ENCODE measurements at regions not wholly inside any gene's neighbourhood (a gene's known extent, or its start where the extent isn't known, plus 50 kb on each side); places are given as distances from the start of the nearest gene placed in this dataset.

- TF ChIP-seq POLR2AphosphoS5 (IDR thresholded peaks at IDR 0.05; ENCODE audit: low read depth, low read length) (no peak), GABPA (IDR thresholded peaks at IDR 0.05; ENCODE audit: low read depth) (no peak), USF2 (IDR thresholded peaks at IDR 0.05; ENCODE audit: borderline replicate concordance, low read depth, low read length) (no peak), CHD2 (IDR thresholded peaks at IDR 0.05; ENCODE audit: low read length, partially characterized antibody) (no peak)
Measured at GRCh38 chr2:20549144-20549543, 101.8 kb downstream of the HS1BP3 start (continued).

DNA sequence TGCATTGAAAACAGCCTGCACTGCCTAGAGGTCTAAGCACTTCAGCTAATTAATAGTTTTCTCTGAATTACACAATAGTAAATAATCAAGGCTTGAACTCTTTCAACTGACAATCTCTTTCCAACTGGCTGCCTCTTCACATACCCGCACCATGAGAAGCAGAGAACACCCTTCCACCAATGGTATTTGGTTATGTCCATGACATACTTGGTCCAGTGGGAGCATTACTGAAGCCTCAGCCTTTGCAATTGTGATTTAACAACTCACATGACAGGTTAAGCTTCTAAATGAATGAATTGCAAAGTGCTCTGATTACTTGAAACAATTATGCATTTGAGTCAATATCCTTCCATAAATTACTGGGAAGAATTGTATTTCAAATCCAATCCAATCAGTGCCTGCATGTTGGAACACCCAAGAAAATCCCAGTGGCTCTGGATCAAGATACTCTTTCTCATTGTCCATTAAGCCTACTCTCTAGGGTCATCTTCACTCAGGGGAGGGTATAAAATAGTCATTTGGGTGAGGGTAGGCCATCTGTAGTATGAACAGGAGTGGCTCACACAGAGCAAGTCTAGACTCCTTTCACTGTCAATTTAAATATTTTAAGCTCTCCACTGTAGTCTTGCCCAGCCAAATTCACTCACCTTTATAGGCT is 101.1 kb downstream of the HS1BP3 start:
- Histone ChIP-seq H3K27me3 (ENCODE audit: insufficient read depth) (no peaks in the 10 kb centered on the region), H3K9me2 (no peaks in the 10 kb centered on the region), H3K4me1 (ENCODE audit: control insufficient read depth in 1 of 2, insufficient read depth in 2 of 2, low read depth in 1 of 2, low read length in 1 of 2) (peaks cover 6 to 24% of the 10 kb centered on the region in 2 experiments; a peak in 3 of 4 replicates), H3K9me3 (no peaks in the 10 kb centered on the region), H3F3A (replicated peaks; ENCODE audit: insufficient read depth) (no peaks in the 10 kb centered on the region), H3K36me3 (replicated peaks in 1 of 2; ENCODE audit: control insufficient read depth in 1 of 2, insufficient read depth in 2 of 2, low read length in 1 of 2) (no peaks in the 10 kb centered on the region), H4K20me1 (ENCODE audit: insufficient read depth) (no peaks in the 10 kb centered on the region), H3K4me3 (ENCODE audit: low read depth in 2 of 2, low read length in 1 of 2) (no peak overlapping the region), H3K79me2 (ENCODE audit: insufficient read depth) (no peaks in the 10 kb centered on the region), H3K27ac (ENCODE audit: low read depth in 2 of 2, low read length in 1 of 2) (no peak overlapping the region), H3K4me2 (no peak overlapping the region), H2AFZ (ENCODE audit: low read depth) (no peak overlapping the region), H3K9ac (no peak overlapping the region)
- ChIA-PET POLR2A (no interaction called here), CTCF (interaction anchor here (0.7 to 1.8 kb wide), 3 partner anchors 11 to 93 kb away, joined by 3 to 5 read pairs (median 4); no protein-coding TSS in a partner anchor)
- DNase-seq: no peak
- 96% methylated on average over 1 of the region's 1 CpG for WGBS (ENCODE audit: low lambda C conversion rate)
- no peak for TF ChIP-seq POLR2AphosphoS5 (IDR thresholded peaks at IDR 0.05; ENCODE audit: low read depth, low read length)
- TF ChIP-seq SIN3A (IDR thresholded peaks at IDR 0.05; ENCODE audit: borderline replicate concordance, low read depth, low read length): no peak
- TF ChIP-seq, protein P1, sequence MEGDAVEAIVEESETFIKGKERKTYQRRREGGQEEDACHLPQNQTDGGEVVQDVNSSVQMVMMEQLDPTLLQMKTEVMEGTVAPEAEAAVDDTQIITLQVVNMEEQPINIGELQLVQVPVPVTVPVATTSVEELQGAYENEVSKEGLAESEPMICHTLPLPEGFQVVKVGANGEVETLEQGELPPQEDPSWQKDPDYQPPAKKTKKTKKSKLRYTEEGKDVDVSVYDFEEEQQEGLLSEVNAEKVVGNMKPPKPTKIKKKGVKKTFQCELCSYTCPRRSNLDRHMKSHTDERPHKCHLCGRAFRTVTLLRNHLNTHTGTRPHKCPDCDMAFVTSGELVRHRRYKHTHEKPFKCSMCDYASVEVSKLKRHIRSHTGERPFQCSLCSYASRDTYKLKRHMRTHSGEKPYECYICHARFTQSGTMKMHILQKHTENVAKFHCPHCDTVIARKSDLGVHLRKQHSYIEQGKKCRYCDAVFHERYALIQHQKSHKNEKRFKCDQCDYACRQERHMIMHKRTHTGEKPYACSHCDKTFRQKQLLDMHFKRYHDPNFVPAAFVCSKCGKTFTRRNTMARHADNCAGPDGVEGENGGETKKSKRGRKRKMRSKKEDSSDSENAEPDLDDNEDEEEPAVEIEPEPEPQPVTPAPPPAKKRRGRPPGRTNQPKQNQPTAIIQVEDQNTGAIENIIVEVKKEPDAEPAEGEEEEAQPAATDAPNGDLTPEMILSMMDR (IDR thresholded peaks at IDR 0.05): no peak
- no peak for TF ChIP-seq RXRA (IDR thresholded peaks at IDR 0.05; ENCODE audit: borderline replicate concordance, low read depth)
- TF ChIP-seq YY1 (IDR thresholded peaks at IDR 0.05; ENCODE audit: low read depth): no peak
- TF ChIP-seq FOXM1 (IDR thresholded peaks at IDR 0.05; ENCODE audit: low read depth): no peak
- TF ChIP-seq ZBTB33 (IDR thresholded peaks at IDR 0.05; ENCODE audit: borderline replicate concordance, low read depth): no peak
- TF ChIP-seq TAF1 (IDR thresholded peaks at IDR 0.05; ENCODE audit: borderline replicate concordance, low read depth, low read length): no peak
- no peak for TF ChIP-seq JUND (IDR thresholded peaks at IDR 0.05)
- no peak for TF ChIP-seq EZH2phosphoT487 (IDR thresholded peaks at IDR 0.05; ENCODE audit: borderline replicate concordance, low read depth)
- TF ChIP-seq GATA2 (CRISPR knock-in tag; IDR thresholded peaks at IDR 0.05): no peak
- no peak for TF ChIP-seq USF1 (IDR thresholded peaks at IDR 0.05; ENCODE audit: borderline replicate concordance, low read depth)
- TF ChIP-seq, protein P2, sequence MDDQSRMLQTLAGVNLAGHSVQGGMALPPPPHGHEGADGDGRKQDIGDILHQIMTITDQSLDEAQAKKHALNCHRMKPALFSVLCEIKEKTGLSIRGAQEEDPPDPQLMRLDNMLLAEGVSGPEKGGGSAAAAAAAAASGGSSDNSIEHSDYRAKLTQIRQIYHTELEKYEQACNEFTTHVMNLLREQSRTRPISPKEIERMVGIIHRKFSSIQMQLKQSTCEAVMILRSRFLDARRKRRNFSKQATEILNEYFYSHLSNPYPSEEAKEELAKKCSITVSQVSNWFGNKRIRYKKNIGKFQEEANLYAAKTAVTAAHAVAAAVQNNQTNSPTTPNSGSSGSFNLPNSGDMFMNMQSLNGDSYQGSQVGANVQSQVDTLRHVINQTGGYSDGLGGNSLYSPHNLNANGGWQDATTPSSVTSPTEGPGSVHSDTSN (IDR thresholded peaks at IDR 0.05): no peak
- TF ChIP-seq, protein P3, sequence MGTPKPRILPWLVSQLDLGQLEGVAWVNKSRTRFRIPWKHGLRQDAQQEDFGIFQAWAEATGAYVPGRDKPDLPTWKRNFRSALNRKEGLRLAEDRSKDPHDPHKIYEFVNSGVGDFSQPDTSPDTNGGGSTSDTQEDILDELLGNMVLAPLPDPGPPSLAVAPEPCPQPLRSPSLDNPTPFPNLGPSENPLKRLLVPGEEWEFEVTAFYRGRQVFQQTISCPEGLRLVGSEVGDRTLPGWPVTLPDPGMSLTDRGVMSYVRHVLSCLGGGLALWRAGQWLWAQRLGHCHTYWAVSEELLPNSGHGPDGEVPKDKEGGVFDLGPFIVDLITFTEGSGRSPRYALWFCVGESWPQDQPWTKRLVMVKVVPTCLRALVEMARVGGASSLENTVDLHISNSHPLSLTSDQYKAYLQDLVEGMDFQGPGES (IDR thresholded peaks at IDR 0.05; ENCODE audit: low read depth, low read length): no peak
- no peak for TF ChIP-seq USF2 (IDR thresholded peaks at IDR 0.05; ENCODE audit: borderline replicate concordance, low read depth, low read length)
- TF ChIP-seq RFX5 (IDR thresholded peaks at IDR 0.05; ENCODE audit: low read length): no peak
- no peak for TF ChIP-seq MEF2A (IDR thresholded peaks at IDR 0.05; ENCODE audit: borderline replicate concordance, low read depth)
- no peak for TF ChIP-seq FOXJ3 (CRISPR knock-in tag; IDR thresholded peaks at IDR 0.05)
- TF ChIP-seq GABPA (IDR thresholded peaks at IDR 0.05; ENCODE audit: low read depth): no peak

All from SK-N-SH (cell line).